Epithelial cell of proximal tubule (primary cell): ENCODE measurements at regions not wholly inside any gene's neighbourhood (a gene's known extent, or its start where the extent isn't known, plus 50 kb on each side); places are given as distances from the start of the nearest gene placed in this dataset.

Experiments
- DNase-seq: peaks from one replicate; pipeline ENCODE4 v3.0.0-alpha.2; 2011; ENCODE audit warnings: low read depth
- H3K4me3 ChIP-seq: 2 replicates; pipeline ENCODE4 v1.5.1; 2011; ENCODE audit warnings: low read depth, mild to moderate bottlenecking, low read length
- CTCF ChIP-seq: conservative IDR thresholded peaks from 2 replicates; pipeline ENCODE4 v1.5.1; 2012; ENCODE audit warnings: low read depth, mild to moderate bottlenecking, low read length

- DNase-seq, result no peak
- no peak overlapping the region for H3K4me3 ChIP-seq
- TF ChIP-seq CTCF, result no peak
Observed at GRCh38 chr16:85399583-85400284, 213.4 kb upstream of the GSE1 start.

- no peak for DNase-seq
- TF ChIP-seq CTCF, result no peak
- no peak overlapping the region for H3K4me3 ChIP-seq
Observed at GRCh38 chr16:85400305-85401205, 212.6 kb upstream of the GSE1 start.

- no peak for TF ChIP-seq CTCF
- DNase-seq, result no peak
- H3K4me3 ChIP-seq, result no peak overlapping the region
Observed at GRCh38 chr16:85401370-85401916, 211.7 kb upstream of the GSE1 start.

- no peak for DNase-seq
- H3K4me3 ChIP-seq, result no peak overlapping the region
- no peak for TF ChIP-seq CTCF
Observed at GRCh38 chr16:85401917-85402766, 211.0 kb upstream of the GSE1 start.

GRCh38 chr16:85402910-85403692 lies 210.0 kb upstream of the GSE1 start:
- no peak for DNase-seq
- no peak for TF ChIP-seq CTCF
- no peak overlapping the region for H3K4me3 ChIP-seq

GRCh38 chr16:85403693-85404092 lies 209.4 kb upstream of the GSE1 start:
- no peak for TF ChIP-seq CTCF
- DNase-seq, result no peak

More at GRCh38 chr16:85403693-85404092, 209.4 kb upstream of the GSE1 start:
- H3K4me3 ChIP-seq, result no peak overlapping the region
